IPS-NIHi11 (cell line): ENCODE measurements at regions not wholly inside any gene's neighbourhood (a gene's known extent, or its start where the extent isn't known, plus 50 kb on each side); places are given as distances from the start of the nearest gene placed in this dataset.

ENCODE experiments used
- DNase-seq: peaks from one replicate; pipeline ENCODE4 v3.0.0; 2012; ENCODE audit warnings: mixed read lengths, low spot score

- DNase-seq: no peak
Measured at GRCh38 chr7:51528172-51528571, 211.6 kb upstream of the COBL start.

- DNase-seq: no peak
Measured at GRCh38 chr7:51521694-51522312, 205.2 kb upstream of the COBL start.

GRCh38 chr7:51521054-51521453 is 204.4 kb upstream of the COBL start:
- no peak for DNase-seq

- no peak for DNase-seq
Measured at GRCh38 chr7:51518646-51519045, 202.0 kb upstream of the COBL start.

- DNase-seq: no peak
Measured at GRCh38 chr7:51517187-51517586, 200.6 kb upstream of the COBL start.

- DNase-seq: no peak
Measured at GRCh38 chr7:51501620-51502019, 185.0 kb upstream of the COBL start.

- DNase-seq: no peak
Measured at GRCh38 chr7:51482976-51483375, 166.4 kb upstream of the COBL start.

GRCh38 chr7:51481421-51481820 is 164.8 kb upstream of the COBL start:
- no peak for DNase-seq

GRCh38 chr7:51477819-51478218 is 161.2 kb upstream of the COBL start:
- no peak for DNase-seq

GRCh38 chr7:51477323-51477722 is 160.7 kb upstream of the COBL start:
- DNase-seq: no peak

- no peak for DNase-seq
Measured at GRCh38 chr7:51476026-51476425, 159.4 kb upstream of the COBL start.

GRCh38 chr7:51472873-51473272 is 156.3 kb upstream of the COBL start:
- DNase-seq: no peak

GRCh38 chr7:51471981-51472296 is 155.3 kb upstream of the COBL start:
- peak; percentile 31 for DNase-seq

- DNase-seq: peak; percentile 49
Measured at GRCh38 chr7:51471210-51471980, 154.8 kb upstream of the COBL start.

GRCh38 chr7:51467384-51468017 is 150.9 kb upstream of the COBL start:
- DNase-seq: no peak

- DNase-seq: peak; percentile 44
Measured at GRCh38 chr7:51459809-51460208, 143.2 kb upstream of the COBL start.

- DNase-seq: no peak
Measured at GRCh38 chr7:51458693-51459092, 142.1 kb upstream of the COBL start.

- DNase-seq: no peak
Measured at GRCh38 chr7:51457079-51457478, 140.5 kb upstream of the COBL start.

- no peak for DNase-seq
Measured at GRCh38 chr7:51456431-51457060, 139.9 kb upstream of the COBL start.

GRCh38 chr7:51455948-51456347 is 139.3 kb upstream of the COBL start:
- no peak for DNase-seq

GRCh38 chr7:51455513-51455912 is 138.9 kb upstream of the COBL start:
- no peak for DNase-seq

GRCh38 chr7:51455086-51455485 is 138.5 kb upstream of the COBL start:
- DNase-seq: no peak

- no peak for DNase-seq
Measured at GRCh38 chr7:51452694-51453093, 136.1 kb upstream of the COBL start.
